Keratinocyte (primary cell): ENCODE measurements at regions not wholly inside any gene's neighbourhood (a gene's known extent, or its start where the extent isn't known, plus 50 kb on each side); places are given as distances from the start of the nearest gene placed in this dataset.

Source experiments
- DNase-seq: peaks from one replicate; pipeline ENCODE4 v3.0.0-alpha.2; 2011; ENCODE audit warnings: low read depth, missing footprints, low spot score
- FAIRE-seq: peaks from 2 replicates; lab custom pipeline; 2011; peaks lifted over from hg19 to GRCh38; lab: Jason Lieb, UNC
- H2AFZ ChIP-seq: 2 replicates; pipeline ENCODE4 v1.6.0; 2012; ENCODE audit warnings: low read length, control low read depth, inconsistent platforms; ENCODE audit not compliant: control insufficient read depth
- H3K27ac ChIP-seq: 2 replicates; pipeline ENCODE4 v1.5.1; 2011; ENCODE audit warnings: low read length; ENCODE audit not compliant: control insufficient read depth, insufficient read depth
- H3K27me3 ChIP-seq: 3 replicates; pipeline ENCODE4 v1.6.0; 2011; ENCODE audit warnings: low read length; ENCODE audit not compliant: control insufficient read depth, insufficient read depth; ENCODE audit errors: extremely low read depth
- H3K36me3 ChIP-seq, 2 experiments: 2 replicates in 1 of 2; 3 replicates in 1 of 2; pipeline ENCODE4 v1.5.1; 2011; ENCODE audit warnings: low read length in 2 of 2, mild to moderate bottlenecking in 1 of 2; ENCODE audit not compliant: control insufficient read depth in 2 of 2, insufficient read depth in 2 of 2; ENCODE audit errors: extremely low read depth in 1 of 2
- H3K4me1 ChIP-seq: 3 replicates; pipeline ENCODE4 v1.5.1; 2011; ENCODE audit warnings: low read length; ENCODE audit not compliant: control insufficient read depth, insufficient read depth; ENCODE audit errors: extremely low read depth
- H3K4me2 ChIP-seq: 3 replicates; pipeline ENCODE4 v1.6.0; 2011; ENCODE audit warnings: low read depth, low read length; ENCODE audit not compliant: control insufficient read depth, insufficient read depth; ENCODE audit errors: extremely low read depth
- H3K4me3 ChIP-seq, 3 experiments: fragments of 200-600 bp in 1 of 3; sonication (generic) in 1 of 3; 2 replicates in 2 of 3; 3 replicates in 1 of 3; pipeline ENCODE4 v1.5.1; 2011 to 2016; ENCODE audit warnings: low read length in 3 of 3, mild to moderate bottlenecking in 3 of 3, control low read depth in 2 of 3, inconsistent platforms in 1 of 3, low read depth in 1 of 3, mixed read lengths in 1 of 3, mixed run types in 1 of 3, moderate library complexity in 1 of 3; ENCODE audit not compliant: control insufficient read depth in 2 of 3, insufficient read depth in 2 of 3; ENCODE audit errors: extremely low read depth in 1 of 3
- H3K79me2 ChIP-seq: 2 replicates; pipeline ENCODE4 v1.6.0; 2012; ENCODE audit warnings: low read length; ENCODE audit not compliant: control insufficient read depth, insufficient read depth
- H3K9ac ChIP-seq: 3 replicates; pipeline ENCODE4 v1.6.0; 2011; ENCODE audit warnings: low read length; ENCODE audit not compliant: control insufficient read depth, insufficient read depth; ENCODE audit errors: extremely low read depth
- H3K9me1 ChIP-seq: 3 replicates; pipeline ENCODE4 v1.6.0; 2011; ENCODE audit warnings: low read length; ENCODE audit not compliant: control insufficient read depth, insufficient read depth; ENCODE audit errors: extremely low read depth
- H3K9me3 ChIP-seq: 2 replicates; pipeline ENCODE4 v1.5.1; 2012; ENCODE audit warnings: low read depth, low read length; ENCODE audit not compliant: control insufficient read depth
- H4K20me1 ChIP-seq: 3 replicates; pipeline ENCODE4 v1.6.0; 2011; ENCODE audit warnings: low read length; ENCODE audit not compliant: control insufficient read depth, insufficient read depth; ENCODE audit errors: extremely low read depth
- EZH2 ChIP-seq: IDR thresholded peaks from one replicate; pipeline ENCODE4 v1.6.1; 2012; ENCODE audit warnings: inconsistent platforms, mild to moderate bottlenecking, low read length, moderate library complexity
- dilution Hi-C: fragments of 300-500 bp; cut with MboI; formaldehyde crosslinking; loops from one replicate; pipeline ENCODE4 v1.7.0; 2020; ENCODE audit warnings: low sequenced_read_pairs; ENCODE audit not compliant: extremely low pct_ligation_motif_present
- TF ChIP-seq, protein P1 (sequence below), 3 experiments: IDR thresholded peaks in 1 of 3; conservative IDR thresholded peaks in 1 of 3; optimal IDR thresholded peaks in 1 of 3; 2 replicates in 2 of 3; 3 replicates in 1 of 3; pipeline versions ENCODE3 to v1.5.1; 2011; ENCODE audit warnings: low read length in 3 of 3, mild to moderate bottlenecking in 3 of 3, moderate library complexity in 2 of 3, control low read depth in 1 of 3, inconsistent platforms in 1 of 3; ENCODE audit not compliant: insufficient read depth in 2 of 3; ENCODE audit errors: extremely low read depth in 1 of 3

GRCh38 chr18:54094474-54094873, 130.0 kb downstream of the MBD2 start:
- H3K9ac ChIP-seq = no peak overlapping the region
- H3K4me3 ChIP-seq = no peak overlapping the region
- no peaks in the 10 kb centered on the region for H3K79me2 ChIP-seq
- no peak overlapping the region for H3K4me2 ChIP-seq
- no peaks in the 10 kb centered on the region for H4K20me1 ChIP-seq
- FAIRE-seq (no peak), DNase-seq (no peak)
- H3K27me3 ChIP-seq = no peaks in the 10 kb centered on the region
- dilution Hi-C loops = no loop called here
- no peak overlapping the region for H3K27ac ChIP-seq
- H3K4me1 ChIP-seq = peaks cover 10% of the 10 kb centered on the region
- no peak for TF ChIP-seq EZH2
- TF ChIP-seq, protein P1, sequence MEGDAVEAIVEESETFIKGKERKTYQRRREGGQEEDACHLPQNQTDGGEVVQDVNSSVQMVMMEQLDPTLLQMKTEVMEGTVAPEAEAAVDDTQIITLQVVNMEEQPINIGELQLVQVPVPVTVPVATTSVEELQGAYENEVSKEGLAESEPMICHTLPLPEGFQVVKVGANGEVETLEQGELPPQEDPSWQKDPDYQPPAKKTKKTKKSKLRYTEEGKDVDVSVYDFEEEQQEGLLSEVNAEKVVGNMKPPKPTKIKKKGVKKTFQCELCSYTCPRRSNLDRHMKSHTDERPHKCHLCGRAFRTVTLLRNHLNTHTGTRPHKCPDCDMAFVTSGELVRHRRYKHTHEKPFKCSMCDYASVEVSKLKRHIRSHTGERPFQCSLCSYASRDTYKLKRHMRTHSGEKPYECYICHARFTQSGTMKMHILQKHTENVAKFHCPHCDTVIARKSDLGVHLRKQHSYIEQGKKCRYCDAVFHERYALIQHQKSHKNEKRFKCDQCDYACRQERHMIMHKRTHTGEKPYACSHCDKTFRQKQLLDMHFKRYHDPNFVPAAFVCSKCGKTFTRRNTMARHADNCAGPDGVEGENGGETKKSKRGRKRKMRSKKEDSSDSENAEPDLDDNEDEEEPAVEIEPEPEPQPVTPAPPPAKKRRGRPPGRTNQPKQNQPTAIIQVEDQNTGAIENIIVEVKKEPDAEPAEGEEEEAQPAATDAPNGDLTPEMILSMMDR (optimal IDR thresholded peaks at IDR 0.05 in 1 of 3, IDR thresholded peaks at IDR 0.05 in 1 of 3, conservative IDR thresholded peaks at IDR 0.05 in 1 of 3; ENCODE audit: extremely low read depth in 1 of 3, insufficient read depth in 2 of 3, low read length in 3 of 3) = no peak
- no peaks in the 10 kb centered on the region for H3K36me3 ChIP-seq
- H3K9me3 ChIP-seq = no peaks in the 10 kb centered on the region
- peaks cover 2% of the 10 kb centered on the region for H3K9me1 ChIP-seq
- no peak overlapping the region for H2AFZ ChIP-seq

- DNase-seq = no peak
- Histone ChIP-seq H3K9me1 (peaks cover 2% of the 10 kb centered on the region), H4K20me1 (no peaks in the 10 kb centered on the region), H3K4me1 (peaks cover 10% of the 10 kb centered on the region), H2AFZ (no peak overlapping the region), H3K79me2 (no peaks in the 10 kb centered on the region), H3K9me3 (no peaks in the 10 kb centered on the region), H3K27me3 (no peaks in the 10 kb centered on the region), H3K27ac (no peak overlapping the region), H3K9ac (no peak overlapping the region), H3K4me3 (no peak overlapping the region), H3K4me2 (peak overlapping the region; percentile 29), H3K36me3 (no peaks in the 10 kb centered on the region)
- no peak for TF ChIP-seq EZH2
- TF ChIP-seq, protein P1 (optimal IDR thresholded peaks at IDR 0.05 in 1 of 3, IDR thresholded peaks at IDR 0.05 in 1 of 3, conservative IDR thresholded peaks at IDR 0.05 in 1 of 3; ENCODE audit: extremely low read depth in 1 of 3, insufficient read depth in 2 of 3, low read length in 3 of 3) = no peak
- dilution Hi-C loops = no loop called here
- peak; percentile 9 for FAIRE-seq
Observed at GRCh38 chr18:54090856-54091255, 133.6 kb downstream of the MBD2 start.
